Astrocyte (in vitro differentiated cells and primary cell): ENCODE measurements at regions not wholly inside any gene's neighbourhood (a gene's known extent, or its start where the extent isn't known, plus 50 kb on each side); places are given as distances from the start of the nearest gene placed in this dataset.

Source experiments
- DNase-seq: peaks from one replicate; pipeline ENCODE4 v3.0.0-alpha.2; 2010; ENCODE audit warnings: low read depth
- FAIRE-seq: peaks from 2 replicates; lab custom pipeline; 2011; peaks lifted over from hg19 to GRCh38; lab: Jason Lieb, UNC
- H2AFZ ChIP-seq: 2 replicates; pipeline ENCODE4 v1.6.0; 2012; ENCODE audit warnings: low read depth, low read length, inconsistent platforms
- H3K27ac ChIP-seq: 2 replicates; pipeline ENCODE4 v1.5.1; 2011; ENCODE audit warnings: low read depth, low read length, inconsistent platforms
- H3K27me3 ChIP-seq: 2 replicates; pipeline ENCODE4 v1.6.0; 2011; ENCODE audit warnings: low read length, inconsistent platforms; ENCODE audit not compliant: insufficient read depth
- H3K36me3 ChIP-seq: 2 replicates; pipeline ENCODE4 v1.5.1; 2011; ENCODE audit warnings: low read length, inconsistent platforms; ENCODE audit not compliant: insufficient read depth
- H3K4me1 ChIP-seq: 2 replicates; pipeline ENCODE4 v1.5.1; 2011; ENCODE audit warnings: low read length, inconsistent platforms; ENCODE audit not compliant: insufficient read depth
- H3K4me2 ChIP-seq: 2 replicates; pipeline ENCODE4 v1.6.0; 2012; ENCODE audit warnings: low read length, inconsistent platforms
- H3K4me3 ChIP-seq: 2 replicates; pipeline ENCODE4 v1.5.1; 2011; ENCODE audit warnings: low read depth, mild to moderate bottlenecking, low read length, inconsistent platforms; ENCODE audit not compliant: insufficient read depth
- H3K79me2 ChIP-seq: 2 replicates; pipeline ENCODE4 v1.6.0; 2012; ENCODE audit warnings: mild to moderate bottlenecking, low read length, inconsistent platforms; ENCODE audit not compliant: insufficient read depth
- H3K9ac ChIP-seq: 2 replicates; pipeline ENCODE4 v1.6.0; 2012; ENCODE audit warnings: mild to moderate bottlenecking, low read length, inconsistent platforms
- H3K9me3 ChIP-seq: 2 replicates; pipeline ENCODE4 v1.5.1; 2012; ENCODE audit warnings: low read depth, mild to moderate bottlenecking, low read length, inconsistent platforms; ENCODE audit not compliant: insufficient read depth
- H4K20me1 ChIP-seq: 2 replicates; pipeline ENCODE4 v1.6.0; 2012; ENCODE audit warnings: low read length, inconsistent platforms; ENCODE audit not compliant: insufficient read depth
- H3K27ac Mint-ChIP-seq: one replicate; pipeline ENCODE4 v1.8.0; 2021; ENCODE audit warnings: mild to moderate bottlenecking, mixed read lengths; ENCODE audit not compliant: unreplicated experiment
- H3K27me3 Mint-ChIP-seq: one replicate; pipeline ENCODE4 v1.8.0; 2021; ENCODE audit warnings: low read depth, mixed read lengths; ENCODE audit not compliant: unreplicated experiment
- H3K36me3 Mint-ChIP-seq: one replicate; pipeline ENCODE4 v1.8.0; 2021; ENCODE audit warnings: low read depth, mixed read lengths; ENCODE audit not compliant: unreplicated experiment
- H3K4me1 Mint-ChIP-seq: one replicate; pipeline ENCODE4 v1.8.0; 2021; ENCODE audit warnings: low read depth, mixed read lengths; ENCODE audit not compliant: unreplicated experiment
- H3K4me3 Mint-ChIP-seq: one replicate; pipeline ENCODE4 v1.8.0; 2021; ENCODE audit warnings: mild to moderate bottlenecking, moderate library complexity, mixed read lengths; ENCODE audit not compliant: unreplicated experiment
- H3K9me3 Mint-ChIP-seq: one replicate; pipeline ENCODE4 v1.8.0; 2021; ENCODE audit warnings: mild to moderate bottlenecking, mixed read lengths; ENCODE audit not compliant: unreplicated experiment
- EZH2 ChIP-seq: IDR thresholded peaks from 2 replicates; pipeline ENCODE4 v1.6.1; 2012; ENCODE audit warnings: mild to moderate bottlenecking, low read length, inconsistent platforms; ENCODE audit not compliant: insufficient read depth
- TF ChIP-seq, protein P1 (sequence below): IDR thresholded peaks from 2 replicates; pipeline ENCODE4 v1.5.1; 2011; ENCODE audit warnings: low read depth, mild to moderate bottlenecking, inconsistent platforms, low read length, moderate library complexity; ENCODE audit not compliant: insufficient read depth

DNA sequence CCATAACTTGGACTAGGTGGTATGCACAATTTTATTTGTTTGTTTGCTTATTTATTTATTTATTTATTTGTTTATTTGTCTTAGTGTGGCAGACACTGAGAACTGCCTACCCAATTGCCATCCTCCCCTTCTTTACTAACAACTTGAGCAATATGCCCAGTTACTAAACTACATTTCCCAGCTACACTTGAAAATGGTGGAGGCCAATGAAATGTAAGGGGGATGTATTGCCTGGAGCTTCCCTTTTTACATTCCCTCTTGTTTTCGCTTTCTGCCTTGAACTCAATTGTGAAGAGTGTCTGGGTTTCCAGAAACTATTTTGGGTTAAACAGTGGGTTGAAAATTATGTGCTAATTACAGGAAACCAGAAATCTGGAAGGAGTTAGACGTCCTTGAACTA lies 152.7 kb upstream of the FKBP1C start:
- no peak overlapping the region for H3K9ac ChIP-seq
- H4K20me1 ChIP-seq, result no peaks in the 10 kb centered on the region
- H3K4me1 ChIP-seq, result no peaks in the 10 kb centered on the region
- Mint-ChIP-seq H3K4me1 (no peaks in the 10 kb centered on the region), H3K4me3 (no peak overlapping the region), H3K36me3 (no peaks in the 10 kb centered on the region), H3K27me3 (no peaks in the 10 kb centered on the region), H3K27ac (no peak overlapping the region), H3K9me3 (peaks cover 8% of the 10 kb centered on the region)
- DNase-seq (no peak), FAIRE-seq (no peak)
- peaks cover 3% of the 10 kb centered on the region for H3K9me3 ChIP-seq
- no peaks in the 10 kb centered on the region for H3K36me3 ChIP-seq
- H3K79me2 ChIP-seq, result no peaks in the 10 kb centered on the region
- H3K27me3 ChIP-seq, result no peaks in the 10 kb centered on the region
- no peak overlapping the region for H3K4me2 ChIP-seq
- TF ChIP-seq, protein P1, sequence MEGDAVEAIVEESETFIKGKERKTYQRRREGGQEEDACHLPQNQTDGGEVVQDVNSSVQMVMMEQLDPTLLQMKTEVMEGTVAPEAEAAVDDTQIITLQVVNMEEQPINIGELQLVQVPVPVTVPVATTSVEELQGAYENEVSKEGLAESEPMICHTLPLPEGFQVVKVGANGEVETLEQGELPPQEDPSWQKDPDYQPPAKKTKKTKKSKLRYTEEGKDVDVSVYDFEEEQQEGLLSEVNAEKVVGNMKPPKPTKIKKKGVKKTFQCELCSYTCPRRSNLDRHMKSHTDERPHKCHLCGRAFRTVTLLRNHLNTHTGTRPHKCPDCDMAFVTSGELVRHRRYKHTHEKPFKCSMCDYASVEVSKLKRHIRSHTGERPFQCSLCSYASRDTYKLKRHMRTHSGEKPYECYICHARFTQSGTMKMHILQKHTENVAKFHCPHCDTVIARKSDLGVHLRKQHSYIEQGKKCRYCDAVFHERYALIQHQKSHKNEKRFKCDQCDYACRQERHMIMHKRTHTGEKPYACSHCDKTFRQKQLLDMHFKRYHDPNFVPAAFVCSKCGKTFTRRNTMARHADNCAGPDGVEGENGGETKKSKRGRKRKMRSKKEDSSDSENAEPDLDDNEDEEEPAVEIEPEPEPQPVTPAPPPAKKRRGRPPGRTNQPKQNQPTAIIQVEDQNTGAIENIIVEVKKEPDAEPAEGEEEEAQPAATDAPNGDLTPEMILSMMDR, result no peak
- no peak for TF ChIP-seq EZH2
- no peak overlapping the region for H3K27ac ChIP-seq
- no peak overlapping the region for H2AFZ ChIP-seq
- no peak overlapping the region for H3K4me3 ChIP-seq

DNA sequence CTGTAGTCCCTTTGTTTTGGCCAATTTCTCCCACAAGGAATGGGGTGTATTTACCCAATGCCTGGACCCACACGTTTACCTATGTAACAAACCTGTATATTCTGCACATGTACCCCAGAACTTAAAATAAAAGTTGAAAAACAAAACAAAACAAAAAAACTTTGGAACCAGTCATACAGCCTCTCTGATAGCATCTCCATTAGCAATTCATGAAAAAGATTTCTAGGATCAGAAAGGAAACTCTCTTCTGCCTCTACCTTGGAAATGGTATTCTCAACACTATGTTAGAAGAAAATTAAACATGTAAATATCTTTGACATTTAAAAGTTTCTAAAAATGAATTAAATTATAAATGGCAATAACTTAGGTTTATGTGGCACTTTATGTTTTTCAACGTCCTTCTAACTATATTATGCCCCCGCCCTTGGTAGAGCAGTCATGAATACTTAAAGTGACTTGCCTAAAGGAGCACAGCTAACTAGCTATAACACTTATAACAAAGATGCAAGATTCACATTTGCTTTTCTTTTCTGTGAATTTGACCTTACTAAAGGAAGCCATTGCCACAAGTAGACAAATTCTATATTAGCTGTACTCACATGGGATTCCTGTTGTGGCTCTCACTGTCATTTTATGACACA lies 147.5 kb upstream of the FKBP1C start:
- no peak overlapping the region for H3K4me3 Mint-ChIP-seq
- Histone ChIP-seq H3K4me3 (no peak overlapping the region), H3K9me3 (peaks cover 12% of the 10 kb centered on the region), H3K27ac (no peak overlapping the region), H3K9ac (no peak overlapping the region), H4K20me1 (no peaks in the 10 kb centered on the region), H3K4me2 (no peak overlapping the region), H3K79me2 (no peaks in the 10 kb centered on the region), H3K4me1 (no peaks in the 10 kb centered on the region), H3K36me3 (no peaks in the 10 kb centered on the region), H3K27me3 (no peaks in the 10 kb centered on the region), H2AFZ (no peak overlapping the region)
- peaks cover 1% of the 10 kb centered on the region for H3K36me3 Mint-ChIP-seq
- no peaks in the 10 kb centered on the region for H3K27me3 Mint-ChIP-seq
- TF ChIP-seq EZH2, result no peak
- TF ChIP-seq, protein P1, result no peak
- FAIRE-seq (no peak), DNase-seq (no peak)
- H3K27ac Mint-ChIP-seq, result no peak overlapping the region
- H3K4me1 Mint-ChIP-seq, result no peaks in the 10 kb centered on the region
- peaks cover 5% of the 10 kb centered on the region for H3K9me3 Mint-ChIP-seq

DNA sequence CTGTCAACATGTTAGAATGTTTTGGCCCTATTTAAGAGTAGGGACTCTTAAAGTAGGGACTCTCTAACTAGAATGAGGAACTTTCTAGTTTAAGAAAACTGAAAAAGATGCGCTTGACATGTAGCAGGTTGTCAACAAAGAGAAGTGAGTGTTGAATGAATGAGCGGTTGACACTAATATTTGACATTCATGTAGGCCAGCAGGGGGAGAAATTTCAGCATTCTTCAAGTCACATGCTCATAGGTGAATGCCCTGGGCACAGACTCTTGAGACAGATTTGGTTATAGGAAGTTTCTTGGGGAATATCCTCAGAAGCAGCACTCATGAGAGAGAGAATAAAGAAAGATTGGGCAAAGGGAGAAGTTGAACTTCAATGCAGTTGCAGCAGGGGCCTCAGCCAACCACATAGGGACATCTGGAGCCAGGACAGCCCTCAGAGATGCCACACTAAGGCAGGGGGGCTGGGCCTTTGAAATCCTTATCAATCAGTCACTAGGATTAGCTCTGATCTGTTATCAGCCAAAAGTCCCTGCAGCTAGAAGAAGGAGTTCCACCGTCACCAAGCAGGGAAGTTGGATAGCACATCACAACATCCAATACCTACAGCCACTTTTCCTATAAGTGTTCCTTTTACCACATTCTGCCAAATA lies 145.1 kb upstream of the FKBP1C start:
- H3K27me3 Mint-ChIP-seq, result no peaks in the 10 kb centered on the region
- Histone ChIP-seq H3K4me1 (no peaks in the 10 kb centered on the region), H3K27ac (no peak overlapping the region), H3K9me3 (peaks cover 9% of the 10 kb centered on the region), H3K4me2 (no peak overlapping the region), H3K4me3 (no peak overlapping the region), H2AFZ (no peak overlapping the region), H3K9ac (no peak overlapping the region), H3K27me3 (no peaks in the 10 kb centered on the region), H3K36me3 (no peaks in the 10 kb centered on the region), H4K20me1 (no peaks in the 10 kb centered on the region), H3K79me2 (no peaks in the 10 kb centered on the region)
- no peak overlapping the region for H3K27ac Mint-ChIP-seq
- no peak for FAIRE-seq
- H3K36me3 Mint-ChIP-seq, result peaks cover 1% of the 10 kb centered on the region
- no peaks in the 10 kb centered on the region for H3K4me1 Mint-ChIP-seq
- no peak overlapping the region for H3K4me3 Mint-ChIP-seq
- TF ChIP-seq, protein P1, result no peak
- TF ChIP-seq EZH2, result no peak
- peaks cover 8% of the 10 kb centered on the region for H3K9me3 Mint-ChIP-seq
- DNase-seq, result no peak
